GM12878 (cell line): ENCODE measurements at regions not wholly inside any gene's neighbourhood (a gene's known extent, or its start where the extent isn't known, plus 50 kb on each side); places are given as distances from the start of the nearest gene placed in this dataset.

Source experiments
- ATAC-seq: fragments of 200-7000 bp; cut with Tn5 transposase; 3 replicates; pipeline ENCODE4 v1.9.1; 2020; ENCODE audit warnings: mild to moderate bottlenecking, moderate library complexity
- BruUV-seq: library from RNA; stranded (reverse); fragments of 400-500 nt; replicated peaks from 2 replicates; lab custom pipeline; 2021; lab: Mats Ljungman, UMichigan
- CTCF ChIA-PET: fragments of 300-600 bp; sonication (Branson Sonifier 250); formaldehyde crosslinking; extraction: SDS; loops from one replicate; lab custom pipeline; 2021; ENCODE audit warnings: inconsistent platforms; lab: Yijun Ruan, JAX
- POLR2A ChIA-PET: fragments of 350-600 bp; formaldehyde crosslinking; extraction: SDS; loops from one replicate; lab custom pipeline; 2021; ENCODE audit warnings: inconsistent platforms; lab: Charles Lee
- RAD21 ChIA-PET: fragments of 300-600 bp; sonication (Branson Sonifier 250); formaldehyde crosslinking; loops from one replicate; lab custom pipeline; 2023; ENCODE audit warnings: antibody characterized with exemption; ENCODE audit not compliant: unreplicated experiment; lab: Charles Lee
- SMC1A ChIA-PET: fragments of 300-600 bp; sonication (Branson Sonifier 250); formaldehyde crosslinking; loops from one replicate; lab custom pipeline; 2023; ENCODE audit not compliant: unreplicated experiment, uncharacterized antibody; lab: Charles Lee
- DNase-seq: peaks from one replicate; pipeline ENCODE4 v3.0.0-alpha.2; 2011; ENCODE audit warnings: low read depth, low spot score
- FAIRE-seq: peaks from 3 replicates; lab custom pipeline; 2011; peaks lifted over from hg19 to GRCh38; lab: Jason Lieb, UNC
- H2AFZ ChIP-seq: 2 replicates; pipeline ENCODE4 v1.6.0; 2011; ENCODE audit warnings: low read depth, low read length, control low read depth; ENCODE audit not compliant: control insufficient read depth
- H3K27ac ChIP-seq: 2 replicates; pipeline ENCODE4 v1.5.1; 2011; ENCODE audit warnings: control low read depth; ENCODE audit not compliant: control insufficient read depth, insufficient read depth
- H3K27me3 ChIP-seq, 2 experiments: replicated peaks in 1 of 2; 2 replicates each; pipeline versions ENCODE4 v1.6.0 to v1.6.1; 2011; ENCODE audit warnings: low read length in 1 of 2; ENCODE audit not compliant: control insufficient read depth in 2 of 2, insufficient read depth in 2 of 2
- H3K36me3 ChIP-seq, 2 experiments: 2 replicates each; pipeline ENCODE4 v1.5.1; 2011; ENCODE audit warnings: low read length in 1 of 2; ENCODE audit not compliant: control insufficient read depth in 2 of 2, insufficient read depth in 2 of 2
- H3K4me1 ChIP-seq: 2 replicates; pipeline ENCODE4 v1.6.1; 2011; ENCODE audit warnings: mild to moderate bottlenecking, low read length, moderate library complexity, mixed read lengths; ENCODE audit not compliant: control insufficient read depth, insufficient read depth
- H3K4me2 ChIP-seq: 2 replicates; pipeline ENCODE4 v1.6.0; 2011; ENCODE audit warnings: control low read depth; ENCODE audit not compliant: control insufficient read depth, insufficient read depth
- H3K4me3 ChIP-seq: fragments of 200-600 bp; sonication (generic); 2 replicates; pipeline ENCODE4 v1.5.1; 2016
- H3K79me2 ChIP-seq: 2 replicates; pipeline ENCODE4 v1.6.0; 2011; ENCODE audit warnings: low read length; ENCODE audit not compliant: control insufficient read depth, insufficient read depth
- H3K9ac ChIP-seq: 2 replicates; pipeline ENCODE4 v1.8.0; 2011; ENCODE audit warnings: low read length, control low read depth, mixed read lengths; ENCODE audit not compliant: control insufficient read depth, insufficient read depth
- H3K9me3 ChIP-seq: replicated peaks from 3 replicates; pipeline ENCODE4 v1.5.1; 2011; ENCODE audit warnings: mild to moderate bottlenecking, low read length; ENCODE audit not compliant: control insufficient read depth, insufficient read depth
- H4K20me1 ChIP-seq: 2 replicates; pipeline ENCODE4 v1.6.0; 2011; ENCODE audit not compliant: control insufficient read depth, insufficient read depth
- BACH1 ChIP-seq: fragments of 450-650 bp; IDR thresholded peaks from 2 replicates; pipeline ENCODE4 v1.6.1; 2017; ENCODE audit warnings: mild to moderate bottlenecking, borderline replicate concordance
- EP300 ChIP-seq, 2 experiments: fragments of 150-350 bp in 1 of 2; IDR thresholded peaks; 2 replicates each; pipeline ENCODE4 v1.6.1; 2011 to 2012; ENCODE audit warnings: low read depth in 2 of 2, low read length in 2 of 2, borderline replicate concordance in 1 of 2, improper control_type of control experiment in 1 of 2, inconsistent platforms in 1 of 2; ENCODE audit not compliant: control insufficient read depth in 1 of 2
- HSF1 ChIP-seq: fragments of 150-350 bp; IDR thresholded peaks from 2 replicates; pipeline ENCODE4 v1.6.1; 2014; ENCODE audit warnings: mild to moderate bottlenecking, low read depth, low read length
- IKZF1 ChIP-seq: fragments of 450-650 bp; conservative IDR thresholded peaks from 2 replicates; pipeline ENCODE4 v1.6.1; 2017; ENCODE audit warnings: antibody characterized with exemption, mild to moderate bottlenecking
- MYC ChIP-seq: IDR thresholded peaks from 2 replicates; pipeline ENCODE4 v1.6.1; 2011; ENCODE audit warnings: mild to moderate bottlenecking, low read length, moderate library complexity, inconsistent platforms; ENCODE audit not compliant: insufficient read depth, insufficient replicate concordance, insufficient read length, severe bottlenecking
- NFXL1 ChIP-seq: fragments of 450-650 bp; IDR thresholded peaks from 2 replicates; pipeline ENCODE4 v1.6.1; 2017; ENCODE audit warnings: antibody characterized with exemption, mild to moderate bottlenecking, borderline replicate concordance
- NR2F1 ChIP-seq: fragments of 450-650 bp; conservative IDR thresholded peaks from 2 replicates; pipeline ENCODE4 v1.6.1; 2017; ENCODE audit warnings: mild to moderate bottlenecking
- RELB ChIP-seq: fragments of 450-650 bp; IDR thresholded peaks from 2 replicates; pipeline ENCODE4 v1.6.1; 2017; ENCODE audit warnings: low read depth, mild to moderate bottlenecking, moderate library complexity
- TBL1XR1 ChIP-seq: IDR thresholded peaks from 2 replicates; pipeline ENCODE4 v1.6.1; 2012; ENCODE audit warnings: low read depth, low read length, improper control_type of control experiment
- USF1 ChIP-seq: IDR thresholded peaks from 2 replicates; pipeline ENCODE4 v1.6.1; 2011; ENCODE audit warnings: borderline replicate concordance, low read depth, mild to moderate bottlenecking, moderate library complexity, mixed read lengths, low read length; ENCODE audit not compliant: insufficient read depth; ENCODE audit errors: extremely low read length
- WRNIP1 ChIP-seq: IDR thresholded peaks from 2 replicates; pipeline ENCODE4 v1.6.1; 2011; ENCODE audit warnings: low read depth, low read length, improper control_type of control experiment, borderline replicate concordance
- ZNF384 ChIP-seq: IDR thresholded peaks from 2 replicates; pipeline ENCODE4 v1.6.1; 2012; ENCODE audit warnings: low read depth, mild to moderate bottlenecking, low read length, improper control_type of control experiment, borderline replicate concordance
- WGBS: methylation state at CpG from one replicate; pipeline ENCODE4 v1.1.6; 2016; ENCODE audit warnings: low lambda C conversion rate; ENCODE audit not compliant: insufficient replicate concordance, insufficient coverage; ENCODE audit errors: missing lambda C conversion rate; 5-methylcytosine and 5-hydroxymethylcytosine counted together
- in situ Hi-C: fragments of 300-500 bp; cut with MboI; formaldehyde crosslinking; loops from 9 replicates; pipeline ENCODE4 v1.14.3; 2018; ENCODE audit warnings: mixed read lengths
- intact Hi-C: fragments of 100-400 bp; cut with micrococcal nuclease; formaldehyde crosslinking; loops from one replicate; pipeline ENCODE4 v1.14.2; 2022; ENCODE audit not compliant: unreplicated experiment

GRCh38 chr22:46066691-46067090, 83.6 kb upstream of the PPARA start:
- in situ Hi-C loops (no loop called here), intact Hi-C loops (no loop called here)
- H3K4me2 ChIP-seq, result no peak overlapping the region
- H2AFZ ChIP-seq, result no peak overlapping the region
- H3K27me3 ChIP-seq, result no peaks in the 10 kb centered on the region; a peak in 1 of 4 replicates
- CTCF ChIA-PET, result no interaction called here
- no peaks in the 10 kb centered on the region for H4K20me1 ChIP-seq
- SMC1A ChIA-PET, result no interaction called here
- H3K4me3 ChIP-seq, result no peak overlapping the region
- H3K79me2 ChIP-seq, result peaks cover 16% of the 10 kb centered on the region
- TF ChIP-seq NR2F1, result no peak
- TF ChIP-seq TBL1XR1, result no peak
- no peak for TF ChIP-seq ZNF384
- TF ChIP-seq BACH1, result no peak
- no peak for TF ChIP-seq RELB
- no peak for TF ChIP-seq IKZF1
- TF ChIP-seq NFXL1, result no peak
- TF ChIP-seq EP300 (IDR thresholded peaks at IDR 0.05; ENCODE audit: borderline replicate concordance in 1 of 2, control insufficient read depth in 1 of 2, low read depth in 2 of 2, low read length in 2 of 2), result no peak
- no peak for TF ChIP-seq MYC
- TF ChIP-seq HSF1, result no peak
- no peak for TF ChIP-seq WRNIP1
- no peak for TF ChIP-seq USF1
- BruUV-seq, result no TSS peak
- no peaks in the 10 kb centered on the region for H3K36me3 ChIP-seq
- no peak overlapping the region for H3K9ac ChIP-seq
- peaks cover 6% of the 10 kb centered on the region for H3K4me1 ChIP-seq
- H3K27ac ChIP-seq, result no peak overlapping the region
- POLR2A ChIA-PET, result no interaction called here
- RAD21 ChIA-PET, result no interaction called here
- no peaks in the 10 kb centered on the region for H3K9me3 ChIP-seq
- no peak for ATAC-seq
- 94% methylated on average over 11 of the region's 11 CpGs for WGBS
- no peak for DNase-seq
- FAIRE-seq, result no peak
